GM20000 (cell line): ENCODE measurements at regions not wholly inside any gene's neighbourhood (a gene's known extent, or its start where the extent isn't known, plus 50 kb on each side); places are given as distances from the start of the nearest gene placed in this dataset.

Source experiments
- DNase-seq: peaks from one replicate; pipeline ENCODE4 v3.0.0; 2012; ENCODE audit warnings: low spot score
- CTCF ChIP-seq: IDR thresholded peaks from 2 replicates; pipeline ENCODE4 v1.5.1; 2012; ENCODE audit warnings: mild to moderate bottlenecking, control low read depth; ENCODE audit errors: extremely low read depth, missing control alignments

GRCh38 chr17:45578516-45579455, 88.3 kb upstream of the PLEKHM1 start:
- no peak for TF ChIP-seq CTCF
- DNase-seq = no peak

GRCh38 chr17:45579529-45580495, 89.3 kb upstream of the PLEKHM1 start:
- no peak for TF ChIP-seq CTCF
- no peak for DNase-seq

- no peak for DNase-seq
- TF ChIP-seq CTCF = no peak
These were observed 90.4 kb upstream of the PLEKHM1 start for GRCh38 chr17:45580924-45581323.

- no peak for DNase-seq
- TF ChIP-seq CTCF = no peak
These were observed 91.3 kb upstream of the PLEKHM1 start for GRCh38 chr17:45581860-45582259.

GRCh38 chr17:45584092-45585036, 93.8 kb upstream of the PLEKHM1 start:
- peak; percentile 85 for DNase-seq

More at GRCh38 chr17:45584092-45585036, 93.8 kb upstream of the PLEKHM1 start:
- TF ChIP-seq CTCF = no peak
